ENCODE measurements at regions not wholly inside any gene's neighbourhood (a gene's known extent, or its start where the extent isn't known, plus 50 kb on each side); places are given as distances from the start of the nearest gene placed in this dataset.

DNA sequence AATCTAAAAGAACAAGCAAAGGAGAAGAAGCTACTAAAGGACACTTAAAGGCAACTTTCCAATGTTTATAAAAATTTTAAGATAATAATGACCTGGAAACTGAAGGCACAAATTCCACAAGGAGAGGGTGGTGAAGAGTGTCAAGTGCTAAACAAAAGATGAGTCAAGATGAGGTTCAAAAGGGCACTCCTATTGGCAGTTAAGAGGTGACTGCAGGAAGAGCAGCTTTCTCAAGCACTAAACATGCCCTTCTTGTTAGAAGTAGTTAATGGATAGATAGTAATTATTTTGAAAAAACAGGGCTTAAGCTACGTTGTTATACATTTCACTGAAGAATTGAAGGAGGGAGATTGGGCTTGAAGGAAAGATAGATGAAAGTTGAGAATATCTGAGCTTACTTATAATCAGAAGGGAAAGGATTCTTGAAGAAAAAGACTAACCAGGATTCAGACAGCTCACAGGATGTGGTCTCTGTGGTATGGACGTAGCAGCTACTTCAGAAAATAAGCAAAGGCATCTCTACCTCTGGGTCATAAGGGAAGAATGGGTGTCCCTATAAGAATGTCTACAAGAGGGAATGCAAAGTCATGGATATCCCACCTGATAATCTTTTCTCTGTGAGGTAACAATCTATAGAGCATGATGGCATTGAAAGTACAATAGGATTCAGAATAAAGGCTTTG lies 454.7 kb upstream of the SLC39A10 start:
- no peak for DNase-seq (ENCODE audit: low read depth)
- TF ChIP-seq, protein P1, sequence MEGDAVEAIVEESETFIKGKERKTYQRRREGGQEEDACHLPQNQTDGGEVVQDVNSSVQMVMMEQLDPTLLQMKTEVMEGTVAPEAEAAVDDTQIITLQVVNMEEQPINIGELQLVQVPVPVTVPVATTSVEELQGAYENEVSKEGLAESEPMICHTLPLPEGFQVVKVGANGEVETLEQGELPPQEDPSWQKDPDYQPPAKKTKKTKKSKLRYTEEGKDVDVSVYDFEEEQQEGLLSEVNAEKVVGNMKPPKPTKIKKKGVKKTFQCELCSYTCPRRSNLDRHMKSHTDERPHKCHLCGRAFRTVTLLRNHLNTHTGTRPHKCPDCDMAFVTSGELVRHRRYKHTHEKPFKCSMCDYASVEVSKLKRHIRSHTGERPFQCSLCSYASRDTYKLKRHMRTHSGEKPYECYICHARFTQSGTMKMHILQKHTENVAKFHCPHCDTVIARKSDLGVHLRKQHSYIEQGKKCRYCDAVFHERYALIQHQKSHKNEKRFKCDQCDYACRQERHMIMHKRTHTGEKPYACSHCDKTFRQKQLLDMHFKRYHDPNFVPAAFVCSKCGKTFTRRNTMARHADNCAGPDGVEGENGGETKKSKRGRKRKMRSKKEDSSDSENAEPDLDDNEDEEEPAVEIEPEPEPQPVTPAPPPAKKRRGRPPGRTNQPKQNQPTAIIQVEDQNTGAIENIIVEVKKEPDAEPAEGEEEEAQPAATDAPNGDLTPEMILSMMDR (conservative IDR thresholded peaks at IDR 0.05; ENCODE audit: low read length): no peak
- no peak overlapping the region for H3K4me3 ChIP-seq (ENCODE audit: low read length)

DNA sequence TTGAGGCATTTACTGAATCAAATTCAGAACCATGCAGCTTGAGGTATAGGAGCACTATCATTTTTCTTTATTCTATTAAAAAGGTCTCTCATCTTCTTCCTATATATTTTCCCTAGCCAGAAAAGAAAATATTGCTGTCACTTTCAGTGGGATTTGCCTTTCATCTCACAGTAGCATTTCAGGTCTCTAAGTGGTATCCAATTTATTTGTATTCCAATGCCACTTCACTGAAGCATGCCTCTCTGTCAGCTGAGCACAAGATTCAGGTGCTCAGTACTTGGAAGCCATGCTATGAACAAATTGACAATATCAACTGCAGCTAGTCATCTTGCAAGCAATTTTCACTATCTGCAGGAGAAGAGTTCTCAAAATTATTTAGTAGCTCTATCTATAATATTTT lies 457.2 kb upstream of the SLC39A10 start:
- TF ChIP-seq, protein P1 (conservative IDR thresholded peaks at IDR 0.05; ENCODE audit: low read length): no peak
- no peak overlapping the region for H3K4me3 ChIP-seq (ENCODE audit: low read length)
- DNase-seq (ENCODE audit: low read depth): no peak

DNA sequence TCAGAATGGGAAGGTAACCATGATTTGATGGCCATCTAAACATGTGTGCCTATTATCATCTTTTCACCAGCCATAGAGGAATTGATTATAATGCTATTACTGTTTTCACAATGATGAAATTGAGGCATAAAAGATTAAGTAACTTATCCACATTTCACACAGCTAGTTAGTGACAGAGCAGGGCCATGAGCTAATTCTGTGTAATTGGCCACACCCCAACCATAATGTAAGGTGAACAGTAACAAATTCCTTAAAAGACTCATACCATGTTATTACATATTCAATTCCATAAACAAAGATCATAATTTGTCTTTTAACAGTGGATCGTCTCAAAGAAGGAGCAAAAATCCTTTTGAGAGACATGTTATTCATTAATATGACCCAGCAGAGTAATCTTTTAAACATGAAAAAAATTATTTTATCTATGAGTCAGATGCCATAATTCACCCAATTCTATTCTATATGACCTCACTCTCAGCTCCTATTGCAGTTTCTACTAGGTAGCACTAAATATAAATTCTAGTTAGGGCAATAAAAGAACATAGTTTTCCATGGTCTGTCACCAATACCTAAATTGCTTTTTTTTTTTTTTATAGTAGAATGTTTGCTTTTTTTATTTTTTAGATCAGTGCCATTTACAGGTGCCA lies 475.8 kb upstream of the SLC39A10 start:
- DNase-seq (ENCODE audit: low read depth): no peak
- TF ChIP-seq, protein P1 (conservative IDR thresholded peaks at IDR 0.05; ENCODE audit: low read length): no peak

DNA sequence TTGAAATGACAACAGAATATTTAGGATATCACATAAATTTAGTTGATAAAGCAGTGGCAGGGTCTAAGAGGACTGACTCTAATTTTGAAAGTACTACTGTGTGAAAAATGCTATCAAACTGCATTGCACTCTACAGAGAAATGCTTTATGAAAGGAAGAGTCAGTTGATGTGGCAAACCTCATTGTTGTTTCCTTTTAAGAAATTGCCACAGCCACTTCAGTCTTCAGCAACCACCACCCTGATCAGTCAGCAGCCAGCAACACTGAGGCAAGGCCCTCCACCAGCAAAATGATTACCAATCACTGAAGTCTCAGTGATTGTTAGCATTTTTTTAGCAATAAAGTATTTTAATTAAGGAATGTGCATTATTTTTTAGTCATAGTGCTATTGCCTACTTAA lies 488.7 kb upstream of the SLC39A10 start:
- TF ChIP-seq, protein P1 (conservative IDR thresholded peaks at IDR 0.05; ENCODE audit: low read length): no peak
- no peak overlapping the region for H3K4me3 ChIP-seq (ENCODE audit: low read length)
- no peak for DNase-seq (ENCODE audit: low read depth)

More for the DNA sequence above, 475.8 kb upstream of the SLC39A10 start:
- no peak overlapping the region for H3K4me3 ChIP-seq (ENCODE audit: low read length)

DNA sequence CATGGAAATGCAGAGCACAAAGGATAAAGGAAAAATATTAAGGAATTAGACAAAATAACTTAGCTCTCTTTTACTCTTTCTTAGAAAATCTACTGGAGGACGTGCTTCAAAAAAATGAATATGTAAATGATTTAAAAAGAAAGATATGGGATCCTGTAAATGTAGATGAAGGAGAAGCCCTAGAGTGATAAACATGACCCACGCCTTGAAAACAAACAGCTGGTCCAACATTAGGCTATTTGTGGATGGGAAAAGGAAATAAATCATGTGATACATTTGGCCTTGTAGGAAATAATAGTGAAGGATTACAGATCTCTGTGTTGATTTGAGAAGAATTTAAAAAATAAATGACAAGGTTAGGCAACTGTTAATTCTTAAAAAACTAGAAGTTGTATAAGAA lies 492.1 kb upstream of the SLC39A10 start:
- H3K4me3 ChIP-seq (ENCODE audit: low read length): no peak overlapping the region
- DNase-seq (ENCODE audit: low read depth): no peak
- TF ChIP-seq, protein P1 (conservative IDR thresholded peaks at IDR 0.05; ENCODE audit: low read length): no peak

DNA sequence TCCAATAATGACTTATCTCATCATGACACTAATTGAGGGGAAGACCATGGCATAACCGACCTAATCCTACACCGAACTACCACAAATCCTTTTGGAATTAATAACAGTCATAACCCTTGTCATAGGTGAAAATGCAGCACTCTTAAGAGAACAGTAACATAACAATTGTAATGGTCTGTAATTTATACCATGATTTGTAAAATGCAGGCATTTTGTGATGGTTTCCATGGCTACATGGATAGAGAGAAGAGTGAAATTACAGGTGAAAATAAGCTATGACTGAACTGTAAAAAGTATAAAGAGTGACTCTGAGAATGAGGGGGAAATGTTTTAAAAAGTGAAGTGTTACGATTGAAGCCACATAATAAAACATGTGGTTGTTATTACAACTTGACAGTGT lies 494.1 kb upstream of the SLC39A10 start:
- H3K4me3 ChIP-seq (ENCODE audit: low read length): no peak overlapping the region
- no peak for DNase-seq (ENCODE audit: low read depth)
- TF ChIP-seq, protein P1 (conservative IDR thresholded peaks at IDR 0.05; ENCODE audit: low read length): no peak

DNA sequence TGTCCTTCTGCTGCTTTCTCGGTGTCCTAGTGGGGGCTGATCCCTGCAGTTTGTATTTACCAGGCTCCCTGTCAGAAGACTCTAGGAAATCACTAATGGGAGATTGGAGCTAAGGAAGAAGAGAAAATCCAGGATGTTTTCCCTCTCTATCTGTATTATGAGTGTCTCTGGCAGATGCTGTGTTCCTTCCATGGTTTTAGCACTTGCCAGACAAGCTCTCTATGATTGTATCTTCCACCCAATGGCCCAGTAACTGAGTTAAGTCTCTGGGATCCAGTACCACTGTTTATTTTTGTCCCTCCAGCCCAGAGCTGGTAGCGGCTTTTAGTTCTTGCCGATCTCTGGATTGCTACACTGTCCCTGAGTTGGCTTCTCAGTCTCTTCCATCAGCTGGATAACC lies 494.8 kb upstream of the SLC39A10 start:
- TF ChIP-seq, protein P1 (conservative IDR thresholded peaks at IDR 0.05; ENCODE audit: low read length): no peak
- no peak for DNase-seq (ENCODE audit: low read depth)
- no peak overlapping the region for H3K4me3 ChIP-seq (ENCODE audit: low read length)
